ENCODE measurements at regions not wholly inside any gene's neighbourhood (a gene's known extent, or its start where the extent isn't known, plus 50 kb on each side); places are given as distances from the start of the nearest gene placed in this dataset.

- Histone ChIP-seq H3K9me3 (ENCODE audit: control insufficient read depth, insufficient read depth, low read length) (peaks cover 4% of the 10 kb centered on the region), H3K27ac (ENCODE audit: low read depth, low read length) (no peak overlapping the region), H3K4me3 (ENCODE audit: low read depth, low read length) (no peak overlapping the region), H3K27me3 (ENCODE audit: control insufficient read depth, insufficient read depth, low read length) (no peaks in the 10 kb centered on the region)
- TF ChIP-seq CTCF (IDR thresholded peaks at IDR 0.05; ENCODE audit: low read depth, low read length), result no peak
- ChIA-PET POLR2A (no interaction called here), CTCF (no interaction called here)
- DNase-seq (ENCODE audit: low read depth, low spot score), result no peak
These were observed 1056.6 kb upstream of the NCAM2 start for GRCh38 chr21:19941626-19942025.

DNA sequence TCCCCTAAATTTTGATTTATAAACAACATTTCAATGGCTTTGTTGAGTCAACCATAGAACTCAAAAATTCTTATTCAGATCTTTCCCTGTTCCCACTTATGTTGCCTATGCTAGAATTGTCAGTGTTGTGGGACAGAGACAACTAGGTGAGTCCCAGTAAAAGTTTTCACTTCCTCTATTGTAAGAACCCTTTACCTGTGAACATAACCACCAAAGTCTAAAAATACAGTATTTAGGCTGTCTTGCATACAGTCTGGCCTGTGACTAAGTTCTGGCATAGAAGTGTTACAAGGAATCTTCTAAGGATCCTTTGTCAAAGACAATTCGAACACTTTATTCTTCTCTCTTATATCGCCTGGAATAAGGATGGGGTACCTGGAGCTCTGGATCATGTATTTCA, 1047.9 kb upstream of the NCAM2 start:
- no peak for DNase-seq (ENCODE audit: low read depth, low spot score)
- Histone ChIP-seq H3K4me3 (ENCODE audit: low read depth, low read length) (no peak overlapping the region), H3K9me3 (ENCODE audit: control insufficient read depth, insufficient read depth, low read length) (peaks cover 2% of the 10 kb centered on the region; the same call in 1 of the 2 replicates), H3K27ac (ENCODE audit: low read depth, low read length) (no peak overlapping the region), H3K27me3 (ENCODE audit: control insufficient read depth, insufficient read depth, low read length) (no peaks in the 10 kb centered on the region)
- TF ChIP-seq CTCF (IDR thresholded peaks at IDR 0.05; ENCODE audit: low read depth, low read length), result no peak
- ChIA-PET CTCF (no interaction called here), POLR2A (no interaction called here)

- H3K9me3 ChIP-seq (ENCODE audit: control insufficient read depth, insufficient read depth, low read length), result peaks cover 17% of the 10 kb centered on the region
- CTCF ChIA-PET, result no interaction called here
- POLR2A ChIA-PET, result no interaction called here
These were observed 1029.1 kb upstream of the NCAM2 start for GRCh38 chr21:19969156-19969555.

DNA sequence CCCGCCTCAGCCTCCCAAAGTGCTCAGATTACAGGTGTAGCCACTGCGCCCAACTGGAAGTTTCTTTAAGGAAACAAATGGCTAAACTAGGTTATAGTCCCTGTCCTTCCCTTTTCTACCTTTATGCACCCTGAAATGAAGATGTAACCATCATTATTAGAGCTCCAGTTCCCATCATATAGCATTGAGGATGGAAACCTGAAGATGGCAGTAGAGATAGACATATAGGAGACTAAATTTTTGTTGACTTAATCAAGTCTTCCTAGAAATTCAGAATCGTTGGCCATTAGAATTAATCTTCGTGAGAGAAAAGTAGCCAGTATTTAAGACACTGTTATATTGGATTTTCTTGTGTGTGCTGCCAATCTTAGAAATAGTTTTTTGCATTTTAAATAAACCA, 1016.3 kb upstream of the NCAM2 start:
- no peak for DNase-seq (ENCODE audit: low read depth, low spot score)
- ChIA-PET POLR2A (no interaction called here), CTCF (no interaction called here)
- Histone ChIP-seq H3K27ac (ENCODE audit: low read depth, low read length) (no peak overlapping the region), H3K27me3 (ENCODE audit: control insufficient read depth, insufficient read depth, low read length) (no peaks in the 10 kb centered on the region), H3K9me3 (ENCODE audit: control insufficient read depth, insufficient read depth, low read length) (peaks cover 4% of the 10 kb centered on the region), H3K4me3 (ENCODE audit: low read depth, low read length) (no peak overlapping the region)
- no peak for TF ChIP-seq CTCF (IDR thresholded peaks at IDR 0.05; ENCODE audit: low read depth, low read length)

More at GRCh38 chr21:19969156-19969555, 1029.1 kb upstream of the NCAM2 start:
- H3K4me3 ChIP-seq (ENCODE audit: low read depth, low read length), result no peak overlapping the region
- DNase-seq (ENCODE audit: low read depth, low spot score), result no peak
- no peak for TF ChIP-seq CTCF (IDR thresholded peaks at IDR 0.05; ENCODE audit: low read depth, low read length)
- H3K27ac ChIP-seq (ENCODE audit: low read depth, low read length), result no peak overlapping the region
- no peaks in the 10 kb centered on the region for H3K27me3 ChIP-seq (ENCODE audit: control insufficient read depth, insufficient read depth, low read length)

GRCh38 chr21:19986396-19986795, 1011.8 kb upstream of the NCAM2 start:
- CTCF ChIA-PET, result no interaction called here
- TF ChIP-seq CTCF (IDR thresholded peaks at IDR 0.05; ENCODE audit: low read depth, low read length), result no peak

More at GRCh38 chr21:19986396-19986795, 1011.8 kb upstream of the NCAM2 start:
- no peak overlapping the region for H3K4me3 ChIP-seq (ENCODE audit: low read depth, low read length)
- no peak for DNase-seq (ENCODE audit: low read depth, low spot score)
- no peaks in the 10 kb centered on the region for H3K27me3 ChIP-seq (ENCODE audit: control insufficient read depth, insufficient read depth, low read length)
- H3K9me3 ChIP-seq (ENCODE audit: control insufficient read depth, insufficient read depth, low read length), result peaks cover 4% of the 10 kb centered on the region; the same call in 1 of the 2 replicates
- no peak overlapping the region for H3K27ac ChIP-seq (ENCODE audit: low read depth, low read length)
- POLR2A ChIA-PET, result no interaction called here

All from AG04450 (cell line).